ENCODE measurements at regions not wholly inside any gene's neighbourhood (a gene's known extent, or its start where the extent isn't known, plus 50 kb on each side); places are given as distances from the start of the nearest gene placed in this dataset.

DNA sequence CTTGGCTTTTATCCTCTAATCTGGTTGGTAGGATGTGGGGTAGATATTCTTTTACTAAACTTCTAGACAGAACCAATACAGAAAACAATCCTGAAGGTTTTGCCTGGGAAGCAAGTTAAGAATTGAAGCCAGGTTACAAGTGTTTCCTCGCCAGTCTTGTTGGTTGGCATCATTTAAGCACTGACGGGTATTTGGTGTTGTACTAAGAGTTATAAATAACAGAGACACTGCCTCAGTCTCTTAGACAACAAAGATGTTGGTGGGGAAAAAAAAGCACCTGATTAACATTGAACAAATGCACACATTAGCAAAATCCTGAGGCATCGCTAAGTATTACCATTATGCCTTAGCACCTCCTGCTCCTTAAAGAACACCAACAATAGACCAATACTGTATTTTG lies 272.2 kb downstream of the BRINP2 start:
- TF ChIP-seq CTCF (IDR thresholded peaks at IDR 0.05), result no peak
- no peaks in the 10 kb centered on the region for H3K9me3 Mint-ChIP-seq (ENCODE audit: unreplicated experiment)
- DNase-seq (ENCODE audit: extremely low spot score, unreplicated experiment), result no peak
- no peaks in the 10 kb centered on the region for H3K36me3 Mint-ChIP-seq (ENCODE audit: unreplicated experiment)
- H3K27ac Mint-ChIP-seq (ENCODE audit: unreplicated experiment), result no peak overlapping the region
- H3K4me3 Mint-ChIP-seq (ENCODE audit: unreplicated experiment), result no peak overlapping the region
- H3K27me3 Mint-ChIP-seq (ENCODE audit: unreplicated experiment), result no peaks in the 10 kb centered on the region
- H3K4me1 Mint-ChIP-seq (ENCODE audit: unreplicated experiment), result no peaks in the 10 kb centered on the region

- no peaks in the 10 kb centered on the region for H3K27me3 Mint-ChIP-seq (ENCODE audit: unreplicated experiment)
- no peak overlapping the region for H3K27ac Mint-ChIP-seq (ENCODE audit: unreplicated experiment)
- no peak overlapping the region for H3K4me3 Mint-ChIP-seq (ENCODE audit: unreplicated experiment)
- no peak for DNase-seq (ENCODE audit: extremely low spot score, unreplicated experiment)
- TF ChIP-seq CTCF (IDR thresholded peaks at IDR 0.05), result no peak
- no peaks in the 10 kb centered on the region for H3K9me3 Mint-ChIP-seq (ENCODE audit: unreplicated experiment)
- H3K36me3 Mint-ChIP-seq (ENCODE audit: unreplicated experiment), result no peaks in the 10 kb centered on the region
- no peaks in the 10 kb centered on the region for H3K4me1 Mint-ChIP-seq (ENCODE audit: unreplicated experiment)
These were observed 271.8 kb downstream of the BRINP2 start for GRCh38 chr1:177442584-177442983.

DNA sequence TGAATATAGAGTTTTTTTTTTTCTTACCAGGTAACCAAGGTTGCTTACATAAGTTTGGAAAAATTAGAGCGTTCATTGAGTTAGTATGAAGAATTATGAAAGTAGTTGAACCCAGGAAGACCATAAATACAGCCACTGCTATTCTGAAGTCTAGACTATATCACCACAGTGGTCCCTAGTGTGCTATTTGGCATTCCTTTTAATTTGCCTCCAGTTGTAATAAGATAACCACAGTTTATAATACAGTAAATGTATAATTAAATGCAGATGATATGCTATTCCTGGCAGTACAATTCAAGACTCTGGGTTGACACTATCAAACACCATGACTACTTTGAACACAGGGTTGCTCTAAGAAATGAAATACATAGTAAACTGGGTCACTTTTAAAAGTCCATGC lies 270.5 kb downstream of the BRINP2 start:
- Mint-ChIP-seq H3K4me1 (ENCODE audit: unreplicated experiment) (no peaks in the 10 kb centered on the region), H3K9me3 (ENCODE audit: unreplicated experiment) (no peaks in the 10 kb centered on the region), H3K27ac (ENCODE audit: unreplicated experiment) (no peak overlapping the region), H3K36me3 (ENCODE audit: unreplicated experiment) (no peaks in the 10 kb centered on the region), H3K4me3 (ENCODE audit: unreplicated experiment) (no peak overlapping the region), H3K27me3 (ENCODE audit: unreplicated experiment) (no peaks in the 10 kb centered on the region)
- no peak for DNase-seq (ENCODE audit: extremely low spot score, unreplicated experiment)
- no peak for TF ChIP-seq CTCF (IDR thresholded peaks at IDR 0.05)

DNA sequence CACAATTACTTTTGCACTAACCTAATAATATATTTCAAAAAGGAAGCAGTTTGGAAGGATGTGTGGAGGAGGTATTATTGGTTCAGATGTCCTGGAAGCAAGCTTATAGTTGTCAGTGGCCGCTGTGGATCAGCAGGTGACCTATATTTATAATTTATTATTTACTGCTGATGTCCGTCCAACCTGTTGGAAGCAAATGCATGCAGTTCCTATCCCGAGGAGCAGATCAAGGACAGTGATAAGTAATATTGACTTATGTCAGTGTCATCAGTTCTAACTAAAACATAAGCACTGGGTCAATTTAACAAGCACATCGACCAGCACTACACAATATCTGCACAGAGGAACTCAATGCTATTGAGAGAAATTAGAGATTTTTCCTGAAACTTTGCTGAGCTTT lies 270.1 kb downstream of the BRINP2 start:
- Mint-ChIP-seq H3K27me3 (ENCODE audit: unreplicated experiment) (no peaks in the 10 kb centered on the region), H3K4me3 (ENCODE audit: unreplicated experiment) (no peak overlapping the region), H3K4me1 (ENCODE audit: unreplicated experiment) (no peaks in the 10 kb centered on the region), H3K9me3 (ENCODE audit: unreplicated experiment) (no peaks in the 10 kb centered on the region), H3K36me3 (ENCODE audit: unreplicated experiment) (no peaks in the 10 kb centered on the region), H3K27ac (ENCODE audit: unreplicated experiment) (no peak overlapping the region)
- no peak for TF ChIP-seq CTCF (IDR thresholded peaks at IDR 0.05)
- DNase-seq (ENCODE audit: extremely low spot score, unreplicated experiment), result no peak

- Mint-ChIP-seq H3K4me3 (ENCODE audit: unreplicated experiment) (no peak overlapping the region), H3K27me3 (ENCODE audit: unreplicated experiment) (no peaks in the 10 kb centered on the region), H3K36me3 (ENCODE audit: unreplicated experiment) (no peaks in the 10 kb centered on the region), H3K9me3 (ENCODE audit: unreplicated experiment) (no peaks in the 10 kb centered on the region), H3K27ac (ENCODE audit: unreplicated experiment) (no peak overlapping the region), H3K4me1 (ENCODE audit: unreplicated experiment) (no peaks in the 10 kb centered on the region)
- TF ChIP-seq CTCF (IDR thresholded peaks at IDR 0.05), result no peak
- no peak for DNase-seq (ENCODE audit: extremely low spot score, unreplicated experiment)
These were observed 268.5 kb downstream of the BRINP2 start for GRCh38 chr1:177439301-177439700.

Data from osteocyte (in vitro differentiated cells).